NCI-H146 (cell line): ENCODE measurements at regions not wholly inside any gene's neighbourhood (a gene's known extent, or its start where the extent isn't known, plus 50 kb on each side); places are given as distances from the start of the nearest gene placed in this dataset.
"Not testable (repeated sequence)": the region's sequence is repeated elsewhere in the genome, so short reads cannot be mapped to it uniquely, and the experiment has no call there.

ENCODE experiments used
- DNase-seq: peaks from one replicate; lab custom pipeline; 2025; lab: John Stamatoyannopoulos, UW

GRCh38 chr13:24618011-24618955, 61.9 kb upstream of the ATP12A start:
- DNase-seq: no peak

DNA sequence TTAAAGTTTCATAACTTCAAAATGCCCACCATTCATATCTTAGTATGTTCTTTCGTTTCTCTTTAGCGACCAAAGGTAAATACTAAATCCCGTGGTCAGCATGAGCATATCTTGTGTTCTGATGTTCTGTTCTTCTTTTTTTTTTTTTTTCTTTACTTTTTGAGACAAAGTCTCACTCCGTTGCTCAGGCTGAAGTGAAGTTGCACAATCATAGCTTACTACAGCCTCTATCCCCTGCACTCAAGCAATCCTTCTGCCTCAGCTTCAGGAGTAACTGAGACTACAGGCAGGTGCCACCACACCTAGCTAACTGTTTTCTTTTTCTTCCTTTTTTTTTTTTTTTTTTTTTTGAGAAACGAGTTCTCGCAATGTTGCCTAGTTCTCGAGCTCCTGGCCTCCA, 60.9 kb upstream of the ATP12A start:
- DNase-seq: no peak

DNA sequence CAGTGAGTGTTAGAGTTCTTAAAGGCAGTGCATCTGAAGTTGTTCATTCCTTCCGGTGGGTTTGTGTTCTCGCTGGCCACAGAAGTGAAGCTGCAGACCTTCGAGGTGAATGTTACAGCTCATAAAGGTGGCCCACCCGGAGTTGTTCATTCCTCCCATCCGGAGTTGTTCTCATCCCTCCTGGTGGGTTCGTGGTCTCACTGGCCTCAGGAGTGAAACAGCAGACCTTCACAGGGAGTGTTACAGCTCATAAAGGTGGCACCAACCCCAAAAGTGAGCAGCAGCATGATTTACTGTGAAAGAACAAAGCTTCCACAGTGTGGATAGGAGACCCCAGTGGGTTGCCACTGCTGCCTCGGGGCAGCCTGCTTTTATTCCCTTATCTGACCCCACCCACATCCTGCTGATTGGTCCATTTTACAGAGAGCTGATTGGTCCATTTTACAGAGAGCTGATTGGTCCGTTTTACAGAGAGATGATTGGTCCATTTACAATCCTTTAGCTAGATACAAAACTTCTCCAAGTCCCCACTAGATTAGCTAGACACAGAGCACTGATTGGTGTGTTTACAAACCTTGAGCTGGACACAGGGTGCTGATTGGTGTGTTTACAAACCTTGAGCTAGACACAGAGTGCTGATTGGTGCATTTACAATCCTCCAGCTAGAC, 57.6 kb upstream of the ATP12A start:
- DNase-seq: not testable (repeated sequence)

DNA sequence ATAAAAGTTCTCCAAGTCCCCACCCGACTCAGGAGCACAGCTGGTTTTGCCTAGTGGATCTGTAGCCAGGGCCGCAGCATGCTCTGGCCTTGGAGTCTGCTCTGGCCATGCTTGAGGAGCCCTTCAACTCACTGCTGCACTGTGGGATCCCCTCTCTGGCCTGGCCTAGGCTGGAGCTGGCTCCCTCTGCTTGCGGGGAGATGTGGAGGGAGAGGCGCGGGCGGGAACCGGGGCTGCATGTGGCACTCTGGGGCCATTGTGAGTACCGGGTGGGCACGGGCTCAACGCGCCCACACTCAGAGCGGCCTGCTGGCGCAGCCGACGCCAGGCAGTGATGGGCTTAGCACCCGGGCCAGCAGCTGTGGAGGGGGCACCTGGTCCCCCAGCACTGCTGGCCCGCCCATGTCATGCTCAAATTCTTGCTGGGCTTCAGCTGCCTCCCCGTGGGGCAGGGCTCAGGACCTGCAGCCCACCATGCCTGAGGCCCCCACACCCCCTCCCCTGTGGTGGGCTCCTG, 57.0 kb upstream of the ATP12A start:
- DNase-seq: no peak

GRCh38 chr13:24624363-24624762, 55.8 kb upstream of the ATP12A start:
- no peak for DNase-seq

GRCh38 chr13:24624801-24625231, 55.4 kb upstream of the ATP12A start:
- no peak for DNase-seq

DNA sequence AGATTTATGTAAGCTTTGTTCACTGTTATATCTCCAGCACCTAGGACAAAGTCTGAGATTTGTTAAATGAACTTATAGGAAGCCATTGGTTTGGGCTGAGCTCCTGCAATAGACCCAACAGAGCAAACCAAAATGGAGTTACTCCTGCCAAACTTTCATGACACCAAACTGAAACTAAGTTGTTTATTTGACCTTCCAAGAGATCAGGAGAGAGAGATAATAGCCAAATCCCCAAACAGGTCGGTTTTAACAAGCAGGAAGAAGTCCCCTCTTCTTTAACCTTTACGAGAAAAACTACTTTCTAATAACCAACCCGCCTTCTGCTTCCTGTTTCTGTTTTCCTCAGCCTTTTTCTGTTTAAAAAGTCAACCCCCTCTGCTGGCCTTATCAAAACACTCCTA, 54.9 kb upstream of the ATP12A start:
- no peak for DNase-seq

- DNase-seq: no peak
Measured at GRCh38 chr13:24625870-24626849, 54.0 kb upstream of the ATP12A start.

GRCh38 chr13:24627090-24627714, 53.0 kb upstream of the ATP12A start:
- DNase-seq: peak; percentile 5

DNA sequence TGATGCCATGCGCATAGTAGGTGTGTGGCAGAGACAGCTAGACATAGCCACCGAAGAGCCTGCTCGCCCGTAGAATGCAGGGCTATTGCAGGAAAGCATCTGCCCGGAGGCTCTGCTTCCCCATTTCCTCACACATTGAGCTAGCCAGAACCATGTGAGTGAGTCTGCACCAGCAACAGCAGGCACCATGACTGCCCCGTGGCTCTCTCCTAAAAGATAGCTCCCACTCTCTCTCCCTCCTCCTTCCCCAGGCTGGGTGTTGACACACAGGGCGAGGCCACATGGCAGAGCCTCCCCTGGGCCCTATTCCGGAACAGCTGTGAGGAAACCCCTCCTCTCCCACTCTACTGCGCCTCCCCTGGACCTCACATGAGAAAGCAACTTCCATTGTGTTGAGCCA, 52.3 kb upstream of the ATP12A start:
- no peak for DNase-seq

- no peak for DNase-seq
Measured at GRCh38 chr13:24629320-24629719, 50.9 kb upstream of the ATP12A start.

- DNase-seq: no peak
Measured at GRCh38 chr13:24630121-24630520, 50.1 kb upstream of the ATP12A start.
